ENCODE measurements at regions not wholly inside any gene's neighbourhood (a gene's known extent, or its start where the extent isn't known, plus 50 kb on each side); places are given as distances from the start of the nearest gene placed in this dataset.

DNA sequence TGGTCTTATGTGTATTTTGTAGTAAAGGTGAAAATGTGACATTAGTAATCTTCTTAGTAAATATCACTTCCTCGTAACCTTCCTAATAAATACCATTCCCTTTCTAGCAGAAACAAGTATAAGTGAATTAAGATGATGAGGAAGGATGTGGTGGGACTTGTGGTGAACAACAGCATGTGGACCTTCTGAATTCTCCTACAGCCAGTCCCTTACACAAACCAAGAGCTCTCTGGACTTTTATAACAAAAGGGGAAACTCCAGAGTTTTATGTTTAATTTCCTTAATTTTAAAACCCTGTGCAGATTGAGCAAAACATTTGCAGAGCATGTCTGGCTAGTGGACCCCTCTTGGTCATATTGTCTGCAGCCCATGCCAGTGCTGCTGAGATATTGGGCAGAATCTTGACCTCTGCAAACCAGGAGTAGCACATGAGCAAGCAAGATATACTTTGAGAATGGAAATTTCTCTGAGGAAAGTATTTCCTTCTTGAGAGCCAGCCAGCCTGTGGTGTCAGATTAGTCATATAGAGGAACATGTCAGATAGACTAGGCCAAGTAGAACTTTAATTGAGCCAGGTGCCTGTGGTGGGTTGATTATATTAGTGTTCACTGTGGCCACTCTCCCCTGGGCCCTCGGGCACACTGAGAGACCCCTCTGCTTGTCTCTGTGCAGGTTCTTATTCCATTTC, 328.2 kb downstream of the DKK2 start:
- Mint-ChIP-seq H3K9me3 (peaks cover 18% of the 10 kb centered on the region), H3K27me3 (ENCODE audit: insufficient read depth) (no peaks in the 10 kb centered on the region), H3K4me3 (no peak overlapping the region), H3K4me1 (peaks cover 13% of the 10 kb centered on the region), H3K36me3 (ENCODE audit: low read depth) (no peaks in the 10 kb centered on the region), H3K27ac (no peak overlapping the region)
- H3K4me1 ChIP-seq (ENCODE audit: control insufficient read depth, insufficient read depth, low read length), result peaks cover 12% of the 10 kb centered on the region
- no peaks in the 10 kb centered on the region for H3K9me3 ChIP-seq (ENCODE audit: control insufficient read depth, low read length)
- H3K4me3 ChIP-seq (ENCODE audit: low read length), result no peak overlapping the region
- WGBS, 2 experiments (ENCODE audit: insufficient coverage in 1 of 2, insufficient read length in 1 of 2), result 83 to 100% methylated on average over 1 of the region's 2 CpGs
- H3K27me3 ChIP-seq (ENCODE audit: control insufficient read depth, insufficient read depth, low read length, poor library complexity, severe bottlenecking), result no peaks in the 10 kb centered on the region
- no peaks in the 10 kb centered on the region for H3K36me3 ChIP-seq (ENCODE audit: control insufficient read depth, insufficient read depth, low read length)
- TF ChIP-seq, protein P1, sequence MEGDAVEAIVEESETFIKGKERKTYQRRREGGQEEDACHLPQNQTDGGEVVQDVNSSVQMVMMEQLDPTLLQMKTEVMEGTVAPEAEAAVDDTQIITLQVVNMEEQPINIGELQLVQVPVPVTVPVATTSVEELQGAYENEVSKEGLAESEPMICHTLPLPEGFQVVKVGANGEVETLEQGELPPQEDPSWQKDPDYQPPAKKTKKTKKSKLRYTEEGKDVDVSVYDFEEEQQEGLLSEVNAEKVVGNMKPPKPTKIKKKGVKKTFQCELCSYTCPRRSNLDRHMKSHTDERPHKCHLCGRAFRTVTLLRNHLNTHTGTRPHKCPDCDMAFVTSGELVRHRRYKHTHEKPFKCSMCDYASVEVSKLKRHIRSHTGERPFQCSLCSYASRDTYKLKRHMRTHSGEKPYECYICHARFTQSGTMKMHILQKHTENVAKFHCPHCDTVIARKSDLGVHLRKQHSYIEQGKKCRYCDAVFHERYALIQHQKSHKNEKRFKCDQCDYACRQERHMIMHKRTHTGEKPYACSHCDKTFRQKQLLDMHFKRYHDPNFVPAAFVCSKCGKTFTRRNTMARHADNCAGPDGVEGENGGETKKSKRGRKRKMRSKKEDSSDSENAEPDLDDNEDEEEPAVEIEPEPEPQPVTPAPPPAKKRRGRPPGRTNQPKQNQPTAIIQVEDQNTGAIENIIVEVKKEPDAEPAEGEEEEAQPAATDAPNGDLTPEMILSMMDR (conservative IDR thresholded peaks at IDR 0.05), result no peak
- H3K9ac ChIP-seq (ENCODE audit: extremely low read depth, low read length, poor library complexity, severe bottlenecking), result no peak overlapping the region
- H3K27ac ChIP-seq (ENCODE audit: low read depth, low read length), result no peak overlapping the region
- DNase-seq, result no peak

DNA sequence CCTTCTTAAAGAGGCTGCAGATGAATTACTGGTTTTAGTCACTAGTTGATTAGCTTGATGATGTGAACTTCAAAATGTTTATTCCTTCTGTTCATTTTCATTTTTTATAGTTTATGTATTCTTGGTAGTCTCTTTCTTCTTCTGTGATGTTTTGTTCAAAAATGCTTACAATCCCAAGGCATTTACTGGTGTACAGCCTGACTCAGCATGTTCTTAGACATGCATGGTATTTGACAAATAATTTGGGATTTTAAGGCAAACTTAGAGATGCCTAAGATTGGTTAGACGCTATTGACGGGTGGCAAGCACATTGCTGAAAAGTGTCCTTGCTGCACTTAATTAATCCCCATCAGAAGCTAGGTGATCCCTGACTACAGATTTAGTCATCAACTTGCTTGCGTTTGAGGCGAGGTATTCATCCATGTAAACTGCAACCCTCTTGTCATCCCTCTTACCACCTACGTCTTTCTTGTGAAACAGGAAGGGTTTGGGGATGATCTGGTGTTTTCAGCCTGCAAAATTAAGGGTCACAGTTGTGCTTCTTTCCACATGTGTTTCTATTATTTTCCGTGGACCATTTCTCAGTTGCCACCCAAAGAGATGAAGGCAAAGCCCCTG, 331.8 kb downstream of the DKK2 start:
- Mint-ChIP-seq H3K36me3 (ENCODE audit: low read depth) (no peaks in the 10 kb centered on the region), H3K4me1 (peaks cover 13% of the 10 kb centered on the region), H3K4me3 (no peak overlapping the region), H3K27ac (no peak overlapping the region), H3K9me3 (peaks cover 13% of the 10 kb centered on the region), H3K27me3 (ENCODE audit: insufficient read depth) (peaks cover 2% of the 10 kb centered on the region)
- Histone ChIP-seq H3K4me1 (ENCODE audit: control insufficient read depth, insufficient read depth, low read length) (peaks cover 12% of the 10 kb centered on the region), H3K27ac (ENCODE audit: low read depth, low read length) (no peak overlapping the region), H3K9me3 (ENCODE audit: control insufficient read depth, low read length) (no peaks in the 10 kb centered on the region), H3K4me3 (ENCODE audit: low read length) (no peak overlapping the region), H3K9ac (ENCODE audit: extremely low read depth, low read length, poor library complexity, severe bottlenecking) (no peak overlapping the region), H3K27me3 (ENCODE audit: control insufficient read depth, insufficient read depth, low read length, poor library complexity, severe bottlenecking) (no peaks in the 10 kb centered on the region), H3K36me3 (ENCODE audit: control insufficient read depth, insufficient read depth, low read length) (no peaks in the 10 kb centered on the region)
- TF ChIP-seq, protein P1 (conservative IDR thresholded peaks at IDR 0.05), result no peak
- WGBS, 2 experiments (ENCODE audit: insufficient coverage in 1 of 2, insufficient read length in 1 of 2), result 86% methylated on average over 4 to 6 of the region's 6 CpGs
- no peak for DNase-seq

GRCh38 chr4:106700321-106700720, 331.7 kb upstream of the GIMD1 start:
- peaks cover 2% of the 10 kb centered on the region for H3K27me3 Mint-ChIP-seq (ENCODE audit: insufficient read depth)
- no peaks in the 10 kb centered on the region for H3K9me3 ChIP-seq (ENCODE audit: control insufficient read depth, low read length)
- 84 to 93% methylated on average over 2 of the region's 2 CpGs for WGBS, 2 experiments (ENCODE audit: insufficient coverage in 1 of 2, insufficient read length in 1 of 2)

More at GRCh38 chr4:106700321-106700720, 331.7 kb upstream of the GIMD1 start:
- TF ChIP-seq, protein P1 (conservative IDR thresholded peaks at IDR 0.05), result no peak
- Mint-ChIP-seq H3K36me3 (ENCODE audit: low read depth) (no peaks in the 10 kb centered on the region), H3K4me3 (no peak overlapping the region), H3K27ac (no peak overlapping the region), H3K4me1 (peaks cover 2% of the 10 kb centered on the region), H3K9me3 (peaks cover 13% of the 10 kb centered on the region)
- Histone ChIP-seq H3K4me3 (ENCODE audit: low read length) (no peak overlapping the region), H3K27ac (ENCODE audit: low read depth, low read length) (no peak overlapping the region), H3K9ac (ENCODE audit: extremely low read depth, low read length, poor library complexity, severe bottlenecking) (no peak overlapping the region), H3K4me1 (ENCODE audit: control insufficient read depth, insufficient read depth, low read length) (no peaks in the 10 kb centered on the region), H3K36me3 (ENCODE audit: control insufficient read depth, insufficient read depth, low read length) (no peaks in the 10 kb centered on the region), H3K27me3 (ENCODE audit: control insufficient read depth, insufficient read depth, low read length, poor library complexity, severe bottlenecking) (no peaks in the 10 kb centered on the region)
- DNase-seq, result no peak

Data from endodermal cell (in vitro differentiated cells).